Germinal center (tissue), 1 donor: ENCODE measurements at regions not wholly inside any gene's neighbourhood (a gene's known extent, or its start where the extent isn't known, plus 50 kb on each side); places are given as distances from the start of the nearest gene placed in this dataset.

ENCODE experiments used
- DNase-seq: peaks from one replicate; pipeline ENCODE4 v3.0.0; 2012; ENCODE audit warnings: mixed read lengths, low spot score

DNA sequence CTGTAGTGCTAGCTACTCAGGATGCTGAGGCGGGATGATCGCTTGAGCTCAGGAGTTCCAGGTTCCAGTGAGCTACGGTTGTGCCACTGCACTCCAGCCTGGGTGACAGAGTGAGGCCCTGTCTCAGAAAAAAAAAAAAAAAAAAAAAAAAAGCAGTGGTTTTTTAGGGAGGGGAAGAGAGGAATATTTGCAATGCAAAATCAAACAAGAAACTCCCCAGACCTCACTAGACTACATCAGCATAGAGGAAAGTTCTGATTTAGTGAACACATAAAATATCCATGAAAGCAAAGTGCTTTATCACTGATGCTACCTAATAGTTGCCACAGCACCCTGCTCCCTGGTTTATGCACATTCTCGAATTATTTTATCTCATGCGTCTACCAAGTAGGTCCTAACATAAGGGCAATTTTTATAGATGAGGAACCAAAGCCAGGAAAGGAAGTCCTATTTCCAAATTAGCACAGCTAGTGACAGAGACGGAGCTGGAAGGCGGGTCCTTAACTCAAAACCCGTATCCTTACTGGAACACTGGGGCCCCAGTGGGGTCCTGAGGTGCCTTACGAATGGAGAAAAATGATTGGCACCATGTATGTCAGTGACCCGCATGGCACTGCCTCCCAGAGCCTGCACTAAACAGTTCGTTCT lies 50.7 kb upstream of the GPR157 start:
- DNase-seq: no peak

DNA sequence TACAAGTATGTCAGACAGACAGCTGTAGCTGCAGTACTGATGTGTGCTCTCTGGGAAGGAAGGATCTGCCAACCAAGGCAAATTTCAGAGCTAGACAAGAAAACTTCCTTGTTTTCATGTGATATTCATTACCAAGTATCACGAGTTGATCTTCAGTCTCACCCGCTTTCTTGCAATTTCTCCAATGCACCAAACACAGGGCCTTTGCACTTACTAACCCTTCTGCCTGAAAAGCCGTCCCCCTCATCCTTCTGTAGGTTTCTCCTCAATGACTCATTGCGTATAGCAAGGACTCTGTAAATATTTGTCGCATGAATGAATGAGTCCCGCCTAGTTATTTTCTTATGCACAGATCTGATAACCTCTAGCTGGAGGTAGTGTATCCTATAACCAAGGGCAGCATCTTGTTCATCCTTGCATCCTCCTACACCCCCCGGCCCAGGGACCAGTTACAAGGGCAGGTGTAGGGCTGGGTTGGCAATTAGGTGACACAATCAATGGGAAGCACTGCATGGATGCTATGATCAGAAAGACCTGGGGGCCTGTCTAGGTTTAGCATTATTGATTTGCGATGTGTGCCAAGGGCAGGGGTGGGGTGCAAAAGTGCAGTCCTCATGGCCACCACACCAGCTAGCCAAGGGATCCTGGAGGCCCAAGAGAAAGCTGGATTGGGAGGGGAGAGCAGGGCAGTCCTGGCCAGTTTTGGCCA lies 51.4 kb upstream of the GPR157 start:
- DNase-seq: no peak

DNA sequence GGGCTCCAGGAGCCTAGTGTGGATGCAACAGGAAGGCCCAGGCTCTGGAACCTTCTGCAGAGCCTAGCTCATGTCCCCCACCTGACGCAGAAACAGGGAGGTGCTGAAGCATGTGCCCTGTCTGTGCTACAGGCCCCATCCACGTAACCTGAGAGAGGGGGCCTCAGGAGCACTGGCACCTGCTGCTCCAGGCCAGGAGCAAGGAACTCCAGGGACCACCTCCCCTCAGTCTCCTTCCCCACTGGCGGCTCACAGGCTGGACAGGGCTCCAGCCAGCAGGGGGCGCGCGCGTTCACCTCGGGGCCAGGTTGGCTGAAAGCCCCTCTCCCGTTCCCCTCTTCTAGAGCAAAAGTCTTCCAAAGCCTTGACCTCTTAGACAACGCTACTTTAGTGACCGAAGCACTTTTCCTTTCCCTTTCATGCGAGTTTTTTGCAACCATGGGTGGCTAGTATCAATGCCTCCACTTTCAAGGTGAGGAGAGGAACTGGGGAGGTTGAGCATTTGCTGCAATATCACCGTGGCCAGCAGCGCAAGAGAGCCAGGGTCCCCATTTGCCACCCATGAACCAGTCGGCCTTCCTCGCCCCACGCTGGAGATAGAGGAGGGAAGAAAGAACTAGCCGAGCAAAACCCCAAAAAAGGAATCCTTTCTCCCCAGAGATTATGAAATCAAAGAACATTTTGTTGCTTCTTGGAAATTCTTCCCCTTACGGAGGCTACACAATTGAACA lies 52.4 kb upstream of the GPR157 start:
- DNase-seq: peak; percentile 76

DNA sequence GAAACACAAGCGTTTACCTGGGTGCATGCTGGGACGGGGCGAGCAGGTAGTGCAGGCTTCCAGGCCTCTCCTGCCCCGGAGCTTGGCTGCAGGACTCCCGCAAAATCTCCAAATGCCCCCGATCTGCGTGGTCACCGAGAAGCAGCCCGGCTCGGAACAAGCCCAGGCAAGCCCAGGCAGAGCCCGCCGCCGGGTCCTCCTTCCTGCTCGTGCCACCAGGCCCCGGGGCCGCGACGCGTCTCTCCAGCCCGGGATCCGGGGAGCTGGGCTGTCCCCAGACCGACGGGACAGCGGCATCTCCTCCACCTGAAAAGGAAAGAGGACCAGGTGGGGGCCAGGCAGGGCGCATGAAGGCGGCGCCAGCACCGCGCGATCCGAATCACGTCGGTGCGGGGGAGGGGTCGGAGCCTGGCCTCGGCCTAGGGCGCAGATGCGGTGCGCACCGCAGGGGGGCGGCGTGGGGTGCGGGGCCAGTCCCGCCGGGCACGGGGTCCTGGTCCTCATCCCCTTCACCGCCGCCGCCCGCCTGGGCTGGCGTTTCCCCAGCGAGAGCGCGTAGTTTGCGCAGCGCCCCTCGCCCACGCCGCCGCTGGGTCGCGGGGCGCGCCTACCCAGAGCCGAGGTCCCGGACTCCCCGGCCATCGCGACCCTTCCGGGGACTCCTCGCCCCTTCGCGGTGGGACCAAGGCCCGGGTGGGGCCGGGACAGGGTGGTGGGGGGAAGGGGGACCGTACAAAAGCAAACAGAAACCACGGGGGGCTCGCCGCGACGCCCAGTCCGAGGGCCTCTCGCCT lies 52.4 kb upstream of the H6PD start:
- no peak for DNase-seq

DNA sequence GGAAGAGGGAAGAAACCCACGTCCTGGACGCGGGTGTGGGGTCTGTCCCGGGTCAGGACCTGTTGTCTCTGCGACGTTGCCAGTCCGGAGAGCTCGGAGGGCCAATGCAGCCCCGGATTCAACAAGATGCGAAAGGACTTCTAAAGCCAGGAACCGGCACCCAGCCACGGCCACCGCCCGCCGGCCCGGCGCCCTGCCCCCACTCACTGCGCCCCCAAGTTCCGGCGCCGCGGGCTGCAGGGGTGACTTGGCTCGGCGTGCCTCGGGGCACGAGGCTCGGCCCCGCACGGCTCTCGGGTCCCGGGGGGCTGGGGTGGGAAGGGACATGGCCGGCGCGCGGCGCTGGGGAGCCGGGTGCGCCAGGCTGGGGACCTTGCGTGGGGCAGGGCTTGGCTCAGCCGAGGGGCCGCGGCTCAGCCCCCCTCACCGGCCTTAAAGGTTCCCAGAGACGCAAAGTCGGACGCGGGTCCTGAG lies 51.8 kb upstream of the H6PD start:
- peak; percentile 15 for DNase-seq

DNA sequence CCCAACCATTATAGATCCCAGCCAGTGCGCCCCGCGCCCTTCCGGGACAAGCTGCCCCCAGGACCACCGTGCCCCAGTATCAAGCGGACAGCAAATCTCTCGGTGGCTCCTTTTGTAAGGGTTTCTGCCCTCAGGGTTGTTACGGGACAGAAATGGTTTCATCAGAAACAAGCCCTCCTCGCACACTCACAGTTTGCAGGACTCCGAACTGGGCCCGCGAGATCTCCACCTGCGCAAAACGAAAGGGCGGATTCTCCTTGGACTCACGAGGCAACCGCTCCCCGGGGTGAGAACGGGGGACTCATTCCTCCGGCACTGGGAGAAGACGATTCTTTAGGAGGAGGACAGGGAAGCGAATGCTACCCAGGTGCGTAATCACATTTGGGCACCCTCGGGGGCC lies 51.1 kb upstream of the H6PD start:
- no peak for DNase-seq

DNA sequence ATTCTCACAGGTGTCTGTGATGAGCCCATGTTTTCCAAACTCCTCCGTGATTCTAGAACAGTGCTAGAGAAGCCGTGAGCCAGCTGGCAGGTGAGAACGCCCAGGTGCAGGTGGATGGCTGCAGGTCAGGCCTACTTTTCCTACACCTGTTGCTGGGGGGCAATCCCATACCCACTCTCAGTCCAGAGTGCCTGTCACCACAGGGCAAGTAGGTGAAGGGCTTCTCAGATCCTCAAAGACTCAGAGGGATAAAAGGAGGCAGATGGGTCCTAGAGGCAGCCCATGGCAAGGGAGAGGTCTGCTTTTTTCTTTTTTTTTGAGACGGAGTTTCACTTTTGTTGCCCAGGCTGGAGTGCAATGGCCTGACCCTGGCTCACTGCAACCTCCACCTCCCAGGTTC lies 50.7 kb upstream of the H6PD start:
- DNase-seq: peak; percentile 7

DNA sequence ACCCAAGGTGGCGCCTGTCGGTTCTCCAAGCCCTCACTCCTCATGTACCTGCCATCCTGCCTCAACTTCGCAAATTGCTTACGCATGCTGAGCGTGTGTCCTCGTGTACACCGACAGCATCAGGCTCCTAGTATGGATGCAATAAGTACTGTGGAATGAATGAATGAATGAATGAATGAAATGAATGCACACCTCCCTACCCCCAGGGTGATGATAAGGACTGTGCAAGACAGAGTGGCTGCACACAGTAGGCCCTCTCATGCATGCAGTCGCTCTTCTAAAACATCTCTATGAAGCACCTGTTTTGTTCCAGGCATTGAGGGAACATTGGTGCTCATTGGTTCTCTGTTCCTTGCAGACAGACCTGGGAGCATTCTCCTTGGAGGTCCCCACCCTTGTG lies 49.8 kb upstream of the H6PD start:
- DNase-seq: no peak
